ENCODE measurements at regions not wholly inside any gene's neighbourhood (a gene's known extent, or its start where the extent isn't known, plus 50 kb on each side); places are given as distances from the start of the nearest gene placed in this dataset.

DNA sequence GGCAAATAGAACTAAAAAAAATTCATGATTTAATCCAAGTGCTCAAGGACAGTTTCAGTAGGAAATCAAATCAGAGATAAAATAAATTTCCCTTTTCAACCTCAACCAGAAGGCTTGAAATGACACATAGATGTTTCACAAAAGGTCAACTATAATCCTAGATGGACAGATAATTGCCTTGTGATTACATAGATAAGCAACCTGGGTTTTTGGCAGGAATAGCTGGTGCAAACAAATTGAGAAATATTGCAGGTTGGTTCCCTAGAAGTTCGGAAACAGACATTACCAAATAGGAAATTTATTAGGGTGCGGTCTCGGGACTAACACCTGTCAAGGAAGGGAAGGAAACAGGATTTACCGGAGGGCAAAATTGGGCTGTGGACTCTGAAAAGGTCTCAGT, 497.5 kb downstream of the COG6 start (continued):
- TF ChIP-seq GABPB1 (CRISPR knock-in tag; IDR thresholded peaks at IDR 0.05) = no peak
- TF ChIP-seq, protein P1, sequence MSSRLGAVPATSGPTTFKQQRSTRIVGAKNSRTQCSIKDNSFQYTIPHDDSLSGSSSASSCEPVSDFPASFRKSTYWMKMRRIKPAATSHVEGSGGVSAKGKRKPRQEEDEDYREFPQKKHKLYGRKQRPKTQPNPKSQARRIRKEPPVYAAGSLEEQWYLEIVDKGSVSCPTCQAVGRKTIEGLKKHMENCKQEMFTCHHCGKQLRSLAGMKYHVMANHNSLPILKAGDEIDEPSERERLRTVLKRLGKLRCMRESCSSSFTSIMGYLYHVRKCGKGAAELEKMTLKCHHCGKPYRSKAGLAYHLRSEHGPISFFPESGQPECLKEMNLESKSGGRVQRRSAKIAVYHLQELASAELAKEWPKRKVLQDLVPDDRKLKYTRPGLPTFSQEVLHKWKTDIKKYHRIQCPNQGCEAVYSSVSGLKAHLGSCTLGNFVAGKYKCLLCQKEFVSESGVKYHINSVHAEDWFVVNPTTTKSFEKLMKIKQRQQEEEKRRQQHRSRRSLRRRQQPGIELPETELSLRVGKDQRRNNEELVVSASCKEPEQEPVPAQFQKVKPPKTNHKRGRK (CRISPR knock-in tag; IDR thresholded peaks at IDR 0.05; ENCODE audit: borderline replicate concordance) = no peak

DNA sequence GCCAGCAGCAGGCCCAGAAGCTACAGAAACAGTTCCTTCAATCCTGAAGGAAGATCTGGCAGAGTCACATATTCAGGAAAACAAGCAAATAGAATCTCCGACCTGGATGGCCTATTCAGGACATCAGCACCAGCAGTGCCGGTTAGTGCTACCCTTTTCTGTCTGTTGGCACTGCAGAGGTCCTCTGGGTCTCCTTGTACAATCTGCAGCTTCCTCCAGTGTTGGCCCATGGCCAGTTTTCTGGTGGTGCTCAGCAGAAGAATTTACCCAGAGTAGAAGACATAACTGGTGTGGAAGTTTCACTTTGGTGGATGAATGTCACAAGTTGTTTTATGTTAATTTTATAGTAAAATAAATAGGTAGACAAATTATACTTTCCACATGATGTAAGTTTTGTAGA, 498.1 kb downstream of the COG6 start:
- DNase-seq (ENCODE audit: low spot score) = no peak
- no peak for TF ChIP-seq ZNF671 (CRISPR knock-in tag; IDR thresholded peaks at IDR 0.05)
- TF ChIP-seq, protein P1 (CRISPR knock-in tag; IDR thresholded peaks at IDR 0.05; ENCODE audit: borderline replicate concordance) = no peak
- no peak for TF ChIP-seq TP53 (CRISPR knock-in tag; IDR thresholded peaks at IDR 0.05)
- no peak for TF ChIP-seq SOX15 (CRISPR knock-in tag; IDR thresholded peaks at IDR 0.05)
- CTCF ChIA-PET = no interaction called here
- H3K27ac Mint-ChIP-seq = no peak overlapping the region
- no peaks in the 10 kb centered on the region for H3K9me3 Mint-ChIP-seq
- POLR2A ChIA-PET = no interaction called here
- H3K27me3 Mint-ChIP-seq (ENCODE audit: low read depth) = no peaks in the 10 kb centered on the region; the same call in 1 of the 2 replicates
- H3K36me3 Mint-ChIP-seq = no peaks in the 10 kb centered on the region
- no peak for ATAC-seq
- H3K4me1 Mint-ChIP-seq = peaks cover 10% of the 10 kb centered on the region; the same call in 1 of the 2 replicates
- no peak overlapping the region for H3K4me3 Mint-ChIP-seq

DNA sequence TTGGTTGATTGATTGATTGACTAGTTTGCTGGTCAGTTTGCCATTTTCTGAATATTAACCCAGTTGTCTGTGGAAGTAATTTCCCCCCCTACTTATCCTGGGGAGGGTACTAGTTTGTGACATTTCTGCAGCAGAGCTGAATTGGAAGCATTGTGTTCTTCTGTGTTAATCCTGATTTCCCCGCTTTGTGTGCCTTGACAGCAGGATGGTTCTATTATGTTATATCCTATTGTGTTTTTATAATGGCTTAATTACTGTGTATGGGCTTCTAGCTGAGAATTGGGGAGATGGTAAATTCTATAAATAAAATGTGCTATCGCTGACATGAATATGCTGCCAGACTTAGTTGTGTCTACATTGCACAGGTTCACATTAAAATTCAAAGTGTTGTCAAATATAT, 499.7 kb downstream of the COG6 start:
- CTCF ChIA-PET = no interaction called here
- POLR2A ChIA-PET = no interaction called here

More for the DNA sequence above, 499.7 kb downstream of the COG6 start:
- Mint-ChIP-seq H3K4me1 (peaks cover 10% of the 10 kb centered on the region; the same call in 1 of the 2 replicates), H3K4me3 (no peak overlapping the region), H3K27me3 (ENCODE audit: low read depth) (no peaks in the 10 kb centered on the region; the same call in 1 of the 2 replicates), H3K27ac (no peak overlapping the region), H3K36me3 (no peaks in the 10 kb centered on the region), H3K9me3 (no peaks in the 10 kb centered on the region)
- no peak for DNase-seq (ENCODE audit: low spot score)
- ATAC-seq = no peak
- TF ChIP-seq, protein P2, sequence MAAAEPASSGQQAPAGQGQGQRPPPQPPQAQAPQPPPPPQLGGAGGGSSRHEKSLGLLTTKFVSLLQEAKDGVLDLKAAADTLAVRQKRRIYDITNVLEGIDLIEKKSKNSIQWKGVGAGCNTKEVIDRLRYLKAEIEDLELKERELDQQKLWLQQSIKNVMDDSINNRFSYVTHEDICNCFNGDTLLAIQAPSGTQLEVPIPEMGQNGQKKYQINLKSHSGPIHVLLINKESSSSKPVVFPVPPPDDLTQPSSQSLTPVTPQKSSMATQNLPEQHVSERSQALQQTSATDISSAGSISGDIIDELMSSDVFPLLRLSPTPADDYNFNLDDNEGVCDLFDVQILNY (CRISPR knock-in tag; IDR thresholded peaks at IDR 0.05) = no peak
- TF ChIP-seq NFATC4 (CRISPR knock-in tag; IDR thresholded peaks at IDR 0.05) = no peak
- no peak for TF ChIP-seq ZNF423 (CRISPR knock-in tag; IDR thresholded peaks at IDR 0.05)
- no peak for TF ChIP-seq OVOL2 (CRISPR knock-in tag; IDR thresholded peaks at IDR 0.05; ENCODE audit: borderline replicate concordance)
- no peak for TF ChIP-seq RORB (CRISPR knock-in tag; IDR thresholded peaks at IDR 0.05)
- TF ChIP-seq, protein P3, sequence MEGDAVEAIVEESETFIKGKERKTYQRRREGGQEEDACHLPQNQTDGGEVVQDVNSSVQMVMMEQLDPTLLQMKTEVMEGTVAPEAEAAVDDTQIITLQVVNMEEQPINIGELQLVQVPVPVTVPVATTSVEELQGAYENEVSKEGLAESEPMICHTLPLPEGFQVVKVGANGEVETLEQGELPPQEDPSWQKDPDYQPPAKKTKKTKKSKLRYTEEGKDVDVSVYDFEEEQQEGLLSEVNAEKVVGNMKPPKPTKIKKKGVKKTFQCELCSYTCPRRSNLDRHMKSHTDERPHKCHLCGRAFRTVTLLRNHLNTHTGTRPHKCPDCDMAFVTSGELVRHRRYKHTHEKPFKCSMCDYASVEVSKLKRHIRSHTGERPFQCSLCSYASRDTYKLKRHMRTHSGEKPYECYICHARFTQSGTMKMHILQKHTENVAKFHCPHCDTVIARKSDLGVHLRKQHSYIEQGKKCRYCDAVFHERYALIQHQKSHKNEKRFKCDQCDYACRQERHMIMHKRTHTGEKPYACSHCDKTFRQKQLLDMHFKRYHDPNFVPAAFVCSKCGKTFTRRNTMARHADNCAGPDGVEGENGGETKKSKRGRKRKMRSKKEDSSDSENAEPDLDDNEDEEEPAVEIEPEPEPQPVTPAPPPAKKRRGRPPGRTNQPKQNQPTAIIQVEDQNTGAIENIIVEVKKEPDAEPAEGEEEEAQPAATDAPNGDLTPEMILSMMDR (IDR thresholded peaks at IDR 0.05) = no peak
- TF ChIP-seq, protein P4, sequence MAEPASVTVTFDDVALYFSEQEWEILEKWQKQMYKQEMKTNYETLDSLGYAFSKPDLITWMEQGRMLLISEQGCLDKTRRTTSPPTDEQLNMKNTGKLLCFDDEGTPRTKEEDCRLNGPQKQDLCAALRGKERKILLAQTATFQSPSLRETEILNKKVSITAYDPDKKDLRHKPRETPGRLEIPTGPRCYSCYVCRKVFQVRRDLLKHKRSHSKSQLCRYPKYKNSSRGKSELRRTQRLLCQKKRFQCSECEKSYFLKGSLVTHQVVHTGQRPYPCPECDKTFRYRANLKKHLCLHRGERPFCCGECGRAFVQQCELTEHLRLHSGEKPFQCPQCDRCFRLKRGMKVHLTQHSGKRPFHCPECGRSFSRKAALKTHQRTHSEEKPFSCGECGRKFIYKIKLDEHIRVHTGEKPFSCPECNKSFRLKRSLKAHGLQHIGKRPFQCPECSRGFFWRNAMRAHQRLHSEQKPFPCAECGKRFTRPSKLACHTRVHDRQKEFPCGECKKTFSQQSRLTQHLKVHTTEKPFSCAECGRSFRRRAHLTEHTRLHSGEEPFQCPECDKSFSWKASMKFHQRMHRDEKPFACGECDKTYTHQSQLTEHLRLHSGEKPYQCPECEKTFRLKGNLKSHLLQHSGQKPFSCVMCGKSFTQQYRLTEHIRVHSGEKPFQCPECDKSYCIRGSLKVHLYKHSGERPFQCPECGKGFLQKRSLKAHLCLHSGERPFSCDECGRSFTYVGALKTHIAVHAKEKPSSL (CRISPR knock-in tag; conservative IDR thresholded peaks at IDR 0.05) = no peak
- TF ChIP-seq, protein P5, sequence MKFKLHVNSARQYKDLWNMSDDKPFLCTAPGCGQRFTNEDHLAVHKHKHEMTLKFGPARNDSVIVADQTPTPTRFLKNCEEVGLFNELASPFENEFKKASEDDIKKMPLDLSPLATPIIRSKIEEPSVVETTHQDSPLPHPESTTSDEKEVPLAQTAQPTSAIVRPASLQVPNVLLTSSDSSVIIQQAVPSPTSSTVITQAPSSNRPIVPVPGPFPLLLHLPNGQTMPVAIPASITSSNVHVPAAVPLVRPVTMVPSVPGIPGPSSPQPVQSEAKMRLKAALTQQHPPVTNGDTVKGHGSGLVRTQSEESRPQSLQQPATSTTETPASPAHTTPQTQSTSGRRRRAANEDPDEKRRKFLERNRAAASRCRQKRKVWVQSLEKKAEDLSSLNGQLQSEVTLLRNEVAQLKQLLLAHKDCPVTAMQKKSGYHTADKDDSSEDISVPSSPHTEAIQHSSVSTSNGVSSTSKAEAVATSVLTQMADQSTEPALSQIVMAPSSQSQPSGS (CRISPR knock-in tag; IDR thresholded peaks at IDR 0.05; ENCODE audit: borderline replicate concordance, low read depth) = no peak
- no peak for TF ChIP-seq SOX15 (CRISPR knock-in tag; IDR thresholded peaks at IDR 0.05)
- no peak for TF ChIP-seq TCF7 (CRISPR knock-in tag; IDR thresholded peaks at IDR 0.05; ENCODE audit: low read depth)
